SK-N-SH (cell line): ENCODE measurements at regions not wholly inside any gene's neighbourhood (a gene's known extent, or its start where the extent isn't known, plus 50 kb on each side); places are given as distances from the start of the nearest gene placed in this dataset.
A peak's percentile ranks its signal among the peaks of the same experiment; 100 is the strongest.

Experiments
- CTCF ChIA-PET: fragments of 300-600, 350-600 bp; formaldehyde crosslinking; extraction: SDS; loops from one replicate; lab custom pipeline; 2021; lab: Yijun Ruan, JAX
- POLR2A ChIA-PET: fragments of 350-600 bp; sonication (Branson Sonifier 250); formaldehyde crosslinking; extraction: SDS; loops from one replicate; lab custom pipeline; 2020; ENCODE audit warnings: antibody characterized with exemption, inconsistent platforms; lab: Yijun Ruan, JAX
- DNase-seq: peaks from one replicate; pipeline ENCODE4 v3.0.0; 2012
- H2AFZ ChIP-seq: fragments of 200-600 bp; sonication (generic); 2 replicates; pipeline ENCODE4 v1.8.1; 2016; ENCODE audit warnings: antibody characterized with exemption, mild to moderate bottlenecking, low read depth
- H3F3A ChIP-seq: fragments of 200-600 bp; sonication (generic); replicated peaks from 2 replicates; pipeline ENCODE3; 2016; ENCODE audit warnings: antibody characterized with exemption, mild to moderate bottlenecking; ENCODE audit not compliant: insufficient read depth
- H3K27ac ChIP-seq, 2 experiments: fragments of 200-500 bp in 1 of 2; fragments of 200-600 bp in 1 of 2; sonication (Bioruptor generic) in 1 of 2; sonication (generic), shearing (Covaris generic) in 1 of 2; 2 replicates each; pipeline versions ENCODE4 v1.5.1 to v1.6.1; 2014 to 2016; ENCODE audit warnings: low read depth in 2 of 2, inconsistent platforms in 1 of 2, low read length in 1 of 2, mild to moderate bottlenecking in 1 of 2, mixed read lengths in 1 of 2
- H3K27me3 ChIP-seq: fragments of 200-600 bp; sonication (generic), shearing (Covaris generic); 2 replicates; pipeline ENCODE4 v1.6.1; 2016; ENCODE audit warnings: mixed run types; ENCODE audit not compliant: insufficient read depth
- H3K36me3 ChIP-seq, 2 experiments: fragments of 200-500 bp in 1 of 2; fragments of 200-600 bp in 1 of 2; sonication (Bioruptor generic) in 1 of 2; sonication (generic) in 1 of 2; replicated peaks in 1 of 2; 2 replicates each; pipeline versions ENCODE3 to v1.5.1; 2014 to 2016; ENCODE audit warnings: low read length in 1 of 2, mild to moderate bottlenecking in 1 of 2; ENCODE audit not compliant: insufficient read depth in 2 of 2, control insufficient read depth in 1 of 2
- H3K4me1 ChIP-seq, 2 experiments: fragments of 200-500 bp in 1 of 2; fragments of 200-600 bp in 1 of 2; sonication (Bioruptor generic) in 1 of 2; sonication (generic), shearing (Covaris generic) in 1 of 2; 2 replicates each; pipeline versions ENCODE4 v1.5.1 to v1.6.1; 2014 to 2016; ENCODE audit warnings: low read depth in 1 of 2, low read length in 1 of 2, mixed run types in 1 of 2; ENCODE audit not compliant: insufficient read depth in 2 of 2, control insufficient read depth in 1 of 2
- H3K4me2 ChIP-seq: fragments of 200-600 bp; sonication (generic), shearing (Covaris generic); 2 replicates; pipeline ENCODE4 v1.6.1; 2017; ENCODE audit warnings: mixed run types
- H3K4me3 ChIP-seq, 2 experiments: fragments of 200-500 bp in 1 of 2; fragments of 200-600 bp in 1 of 2; sonication (Bioruptor generic) in 1 of 2; sonication (generic), shearing (Covaris generic) in 1 of 2; 2 replicates each; pipeline versions ENCODE4 v1.5.1 to v1.8.1; 2014 to 2016; ENCODE audit warnings: low read depth in 2 of 2, inconsistent platforms in 1 of 2, low read length in 1 of 2, mild to moderate bottlenecking in 1 of 2, mixed read lengths in 1 of 2, moderate library complexity in 1 of 2
- H3K79me2 ChIP-seq: fragments of 200-600 bp; sonication (generic); 2 replicates; pipeline ENCODE4 v1.8.1; 2017; ENCODE audit warnings: mild to moderate bottlenecking; ENCODE audit not compliant: insufficient read depth
- H3K9ac ChIP-seq: fragments of 200-600 bp; sonication (generic); 2 replicates; pipeline ENCODE4 v1.6.1; 2017; ENCODE audit warnings: mixed run types
- H3K9me2 ChIP-seq: fragments of 200-600 bp; sonication (generic); 2 replicates; pipeline ENCODE4 v1.6.1; 2017; ENCODE audit warnings: mixed run types
- H3K9me3 ChIP-seq: fragments of 200-600 bp; sonication (generic); 2 replicates; pipeline ENCODE4 v1.6.1; 2017; ENCODE audit warnings: mixed run types, mild to moderate bottlenecking, moderate library complexity
- H4K20me1 ChIP-seq: fragments of 200-600 bp; sonication (generic); 2 replicates; pipeline ENCODE4 v1.6.1; 2017; ENCODE audit warnings: mild to moderate bottlenecking, mixed run types; ENCODE audit not compliant: insufficient read depth
- CHD2 ChIP-seq: fragments of 150-350 bp; IDR thresholded peaks from 2 replicates; pipeline ENCODE4 v1.6.1; 2018; ENCODE audit warnings: low read length; ENCODE audit not compliant: partially characterized antibody
- EP300 ChIP-seq, 2 experiments: IDR thresholded peaks; 2 replicates each; pipeline versions ENCODE4 v1.4.0 to v1.6.1; 2012; ENCODE audit warnings: borderline replicate concordance in 1 of 2, low read depth in 1 of 2, low read length in 1 of 2
- FOXJ3 ChIP-seq: sonication (generic); formaldehyde crosslinking; IDR thresholded peaks from 2 replicates; pipeline ENCODE4 v1.5.1; 2020; ENCODE audit warnings: mild to moderate bottlenecking, missing genetic modification reagents
- GABPA ChIP-seq: IDR thresholded peaks from 2 replicates; pipeline ENCODE4 v1.4.0; 2012; ENCODE audit warnings: low read depth, mild to moderate bottlenecking
- GATA2 ChIP-seq: sonication (generic); formaldehyde crosslinking; IDR thresholded peaks from 2 replicates; pipeline ENCODE4 v1.5.0; 2020; ENCODE audit warnings: mild to moderate bottlenecking, missing genetic modification reagents
- JUND ChIP-seq: IDR thresholded peaks from 2 replicates; pipeline ENCODE4 v1.4.0; 2012
- MXI1 ChIP-seq: IDR thresholded peaks from 2 replicates; pipeline ENCODE4 v1.6.1; 2012; ENCODE audit warnings: mild to moderate bottlenecking, low read depth, low read length, improper control_type of control experiment
- NRF1 ChIP-seq: IDR thresholded peaks from 2 replicates; pipeline ENCODE4 v1.6.1; 2012; ENCODE audit warnings: low read depth, mild to moderate bottlenecking, low read length
- RAD21 ChIP-seq: IDR thresholded peaks from 2 replicates; pipeline ENCODE4 v1.6.1; 2012; ENCODE audit warnings: mild to moderate bottlenecking, low read length
- RCOR1 ChIP-seq: fragments of 150-350 bp; IDR thresholded peaks from 2 replicates; pipeline ENCODE4 v1.6.1; 2017; ENCODE audit warnings: antibody characterized with exemption, low read length
- SIN3A ChIP-seq: IDR thresholded peaks from 2 replicates; pipeline ENCODE4 v1.6.1; 2012; ENCODE audit warnings: low read depth, mild to moderate bottlenecking, low read length, moderate library complexity, borderline replicate concordance
- SMC3 ChIP-seq: IDR thresholded peaks from 2 replicates; pipeline ENCODE4 v1.6.1; 2012; ENCODE audit warnings: low read depth, low read length, improper control_type of control experiment
- TAF1 ChIP-seq: IDR thresholded peaks from 2 replicates; pipeline ENCODE4 v1.6.1; 2012; ENCODE audit warnings: low read depth, mild to moderate bottlenecking, low read length, moderate library complexity, borderline replicate concordance
- TCF12 ChIP-seq: IDR thresholded peaks from 2 replicates; pipeline ENCODE4 v1.4.0; 2012
- TEAD4 ChIP-seq: IDR thresholded peaks from 2 replicates; pipeline ENCODE4 v1.4.0; 2012; ENCODE audit warnings: mild to moderate bottlenecking, borderline replicate concordance; ENCODE audit not compliant: insufficient read depth
- WGBS: methylation state at CpG from one replicate; pipeline ENCODE4 v1.1.6; 2017; ENCODE audit warnings: low lambda C conversion rate; 5-methylcytosine and 5-hydroxymethylcytosine counted together
- TF ChIP-seq, protein P1 (sequence below): IDR thresholded peaks from 2 replicates; pipeline ENCODE4 v1.4.0; 2012; ENCODE audit warnings: low read depth

DNA sequence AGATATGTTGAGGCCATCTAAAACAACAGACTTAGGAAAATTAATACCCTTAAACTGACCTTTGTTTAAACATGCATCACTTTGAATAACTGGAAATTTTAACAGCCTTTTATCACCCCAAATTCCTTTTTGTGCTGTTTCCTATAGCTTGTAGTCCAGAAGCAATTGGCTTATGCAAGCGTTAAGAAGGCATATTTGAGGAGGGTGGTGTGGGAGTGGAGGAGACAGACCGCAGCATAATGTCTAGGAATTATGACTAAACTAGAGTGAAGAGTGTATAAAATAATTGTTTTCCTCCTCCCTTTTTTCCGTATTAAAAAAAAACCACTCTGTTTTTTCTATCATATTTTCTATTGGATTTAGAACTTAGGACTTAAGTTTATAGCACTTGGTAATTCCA, 51.8 kb upstream of the MPDZ start:
- H3K4me1 ChIP-seq = peaks cover 0 to 6% of the 10 kb centered on the region in 2 experiments; a peak in 2 of 4 replicates
- no peaks in the 10 kb centered on the region for H3K36me3 ChIP-seq
- no peaks in the 10 kb centered on the region for H3K27me3 ChIP-seq
- H3K27ac ChIP-seq = no peak overlapping the region
- no peaks in the 10 kb centered on the region for H3K9me3 ChIP-seq
- H3F3A ChIP-seq = no peaks in the 10 kb centered on the region
- no peak overlapping the region for H3K4me2 ChIP-seq
- no peak for DNase-seq
- CTCF ChIA-PET = interaction anchor here (1.4 kb wide), 1 partner anchor 243 kb away, joined by 5 read pairs; no protein-coding TSS in a partner anchor
- WGBS = 93% methylated on average over 3 of the region's 3 CpGs
- POLR2A ChIA-PET = no interaction called here
- H3K4me3 ChIP-seq = no peak overlapping the region
- no peak overlapping the region for H3K9ac ChIP-seq
- H4K20me1 ChIP-seq = no peaks in the 10 kb centered on the region
- H2AFZ ChIP-seq = no peak overlapping the region
- no peaks in the 10 kb centered on the region for H3K9me2 ChIP-seq
- H3K79me2 ChIP-seq = no peaks in the 10 kb centered on the region
- no peak for TF ChIP-seq SIN3A
- TF ChIP-seq SMC3 = no peak
- TF ChIP-seq TAF1 = no peak
- TF ChIP-seq GABPA = no peak
- TF ChIP-seq RAD21 = no peak

DNA sequence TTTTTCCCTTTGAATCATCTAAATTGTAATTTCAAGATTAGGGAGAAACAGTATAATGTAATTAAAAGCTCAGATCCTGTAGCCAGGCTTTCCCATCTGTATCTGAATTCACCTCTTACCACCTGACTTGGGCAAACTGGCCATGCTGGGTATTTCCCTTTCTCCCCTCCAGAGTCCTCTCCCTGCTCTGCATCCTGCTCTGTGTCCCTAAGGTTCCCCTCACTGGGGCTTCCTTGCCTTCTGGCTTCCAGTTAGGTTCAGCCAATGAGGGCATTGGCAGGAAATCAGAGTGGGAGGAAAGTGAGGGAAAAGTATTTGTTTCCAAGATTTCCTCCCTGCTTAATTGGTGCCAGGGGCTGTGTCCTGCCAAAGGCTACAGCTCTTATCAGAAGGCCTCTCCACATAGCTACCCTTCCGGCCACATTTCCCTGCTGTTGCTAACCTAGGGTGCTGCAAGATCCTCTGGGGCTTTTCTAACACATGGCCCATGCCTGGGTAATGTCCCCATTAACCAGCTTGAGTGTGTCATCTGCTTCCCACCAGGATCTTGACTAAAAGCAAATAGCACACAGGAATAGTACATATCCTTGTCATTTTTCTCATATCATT, 51.0 kb upstream of the MPDZ start:
- DNase-seq = peak; percentile 52
- no peaks in the 10 kb centered on the region for H3K79me2 ChIP-seq
- H3K36me3 ChIP-seq = no peaks in the 10 kb centered on the region
- H3K27ac ChIP-seq = peak overlapping the region in 1 of 2 experiments; percentile 5; a peak in 2 of 4 replicates
- H4K20me1 ChIP-seq = no peaks in the 10 kb centered on the region
- H2AFZ ChIP-seq = no peak overlapping the region
- ChIA-PET POLR2A (no interaction called here), CTCF (interaction anchor here (1.4 kb wide), 1 partner anchor 242 kb away, joined by 5 read pairs; no protein-coding TSS in a partner anchor)
- H3K4me3 ChIP-seq = no peak overlapping the region
- no peaks in the 10 kb centered on the region for H3K27me3 ChIP-seq
- 67% methylated on average over 1 of the region's 1 CpG for WGBS
- H3F3A ChIP-seq = no peaks in the 10 kb centered on the region
- no peaks in the 10 kb centered on the region; the same call in 1 of the 2 replicates for H3K9me2 ChIP-seq
- peaks cover 0 to 6% of the 10 kb centered on the region in 2 experiments; a peak in 2 of 4 replicates for H3K4me1 ChIP-seq
- TF ChIP-seq EP300 (IDR thresholded peaks at IDR 0.05; ENCODE audit: borderline replicate concordance in 1 of 2, low read depth in 1 of 2, low read length in 1 of 2) (peak in 1 of 2 experiments; percentile 70; a peak in 2 of 4 replicates), FOXJ3 (peak; percentile 42; the same call in 1 of the 2 replicates), MXI1 (peak; percentile 33; the same call in 1 of the 2 replicates), TEAD4 (no peak), RAD21 (0 out of 2 replicates have a peak, but pooled peaks have one; percentile 2), NRF1 (no peak), TCF12 (0 out of 2 replicates have a peak, but pooled peaks have one; percentile 11), JUND (no peak), RCOR1 (peak; percentile 49; the same call in 1 of the 2 replicates), CHD2 (peak; percentile 58), GATA2 (CRISPR knock-in tag) (peak; percentile 62)
- TF ChIP-seq, protein P1, sequence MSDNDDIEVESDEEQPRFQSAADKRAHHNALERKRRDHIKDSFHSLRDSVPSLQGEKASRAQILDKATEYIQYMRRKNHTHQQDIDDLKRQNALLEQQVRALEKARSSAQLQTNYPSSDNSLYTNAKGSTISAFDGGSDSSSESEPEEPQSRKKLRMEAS = no peak
- TF ChIP-seq, all 33 proteins: peak for 8
- Histone ChIP-seq H3K9me3 (no peaks in the 10 kb centered on the region), H3K4me2 (no peak overlapping the region), H3K9ac (no peak overlapping the region)
